NCI-H1694 treated with DMSO at 0.1 percent for 48 hours (cell line): ENCODE measurements at regions not wholly inside any gene's neighbourhood (a gene's known extent, or its start where the extent isn't known, plus 50 kb on each side); places are given as distances from the start of the nearest gene placed in this dataset.
"Not testable (repeated sequence)": the region's sequence is repeated elsewhere in the genome, so short reads cannot be mapped to it uniquely, and the experiment has no call there.

Experiments used
- DNase-seq: peaks from one replicate; lab custom pipeline; 2025; lab: John Stamatoyannopoulos, UW

DNA sequence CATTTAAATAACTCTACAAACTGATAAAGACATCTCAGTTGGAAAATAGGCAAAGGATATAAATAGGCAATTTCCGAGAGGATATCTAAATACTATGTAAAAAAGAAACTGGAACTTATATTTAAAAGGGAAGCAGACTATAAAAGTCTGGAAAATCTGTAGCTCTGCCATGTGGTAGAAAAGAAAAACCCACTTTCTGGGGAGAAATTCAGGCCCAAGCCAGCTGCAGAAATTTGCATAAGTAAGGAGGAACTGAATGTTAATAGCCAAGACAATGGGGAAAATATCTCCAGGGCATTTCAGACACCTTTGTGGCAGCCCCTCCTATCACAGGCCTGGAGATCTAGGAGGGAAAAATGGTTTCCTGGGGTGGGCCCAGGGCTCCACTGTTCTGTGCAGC is 97.8 kb upstream of the ZBED5 start:
- no peak for DNase-seq

DNA sequence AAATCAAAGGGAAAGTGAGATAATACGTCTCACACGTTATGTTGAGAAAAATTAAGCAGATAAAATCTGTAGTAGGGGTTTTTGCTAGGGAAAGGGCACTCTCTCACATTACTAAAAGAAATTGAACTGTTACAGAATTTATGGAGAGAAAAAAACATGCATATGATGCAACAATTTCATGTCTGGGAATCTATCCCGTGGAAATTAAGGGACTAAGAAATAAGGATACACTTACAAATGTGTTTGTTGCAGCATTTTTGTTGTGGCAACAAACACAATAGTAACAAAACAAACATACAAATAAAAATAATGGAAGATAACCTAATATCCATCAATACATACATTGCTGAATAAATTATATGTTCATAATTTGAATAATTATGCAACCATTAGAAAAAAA is 96.3 kb upstream of the ZBED5 start:
- DNase-seq = no peak

- DNase-seq = no peak
These were observed 95.0 kb upstream of the ZBED5 start for GRCh38 chr11:10952872-10953271.

DNA sequence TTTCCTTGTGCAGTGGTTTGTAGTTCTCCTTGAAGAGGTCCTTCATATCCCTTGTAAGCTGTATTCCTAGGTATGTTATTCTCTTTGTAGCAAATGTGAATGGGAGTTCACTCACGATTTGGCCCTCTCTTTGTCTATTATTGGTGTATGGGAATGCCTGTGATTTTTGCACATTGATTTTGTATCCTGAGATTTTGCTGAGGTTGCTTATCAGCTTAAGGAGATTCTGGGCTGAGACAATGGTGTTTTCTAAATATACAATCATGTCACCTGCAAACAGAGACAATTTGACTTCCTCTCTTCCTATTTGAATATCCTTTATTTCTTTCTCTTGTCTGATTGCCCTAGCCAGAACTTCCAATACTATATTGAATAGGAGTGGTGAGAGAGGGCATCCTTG is 90.1 kb upstream of the ZBED5 start:
- not testable (repeated sequence) for DNase-seq

DNA sequence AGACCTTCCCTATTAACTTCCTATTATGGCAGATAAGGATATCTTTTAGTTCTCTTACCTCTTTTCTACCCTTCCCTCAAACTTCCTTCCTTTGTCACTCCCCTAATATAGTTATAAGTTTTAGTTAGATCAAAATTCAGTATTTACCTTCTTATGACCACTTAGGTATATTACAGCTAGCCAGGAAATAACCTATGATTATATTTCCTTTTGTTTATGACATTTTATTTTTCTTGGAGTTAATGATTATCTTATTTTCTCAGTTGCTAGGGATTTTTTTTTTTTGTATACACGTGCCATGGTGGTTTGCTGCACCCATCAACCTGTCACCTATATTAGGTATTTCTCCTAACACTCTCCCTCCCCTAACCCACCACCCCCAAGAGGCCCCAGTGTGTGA is 88.2 kb upstream of the ZBED5 start:
- no peak for DNase-seq

GRCh38 chr11:10945196-10945595 is 87.3 kb upstream of the ZBED5 start:
- no peak for DNase-seq

- no peak for DNase-seq
These were observed 86.1 kb upstream of the ZBED5 start for GRCh38 chr11:10943968-10944367.

DNA sequence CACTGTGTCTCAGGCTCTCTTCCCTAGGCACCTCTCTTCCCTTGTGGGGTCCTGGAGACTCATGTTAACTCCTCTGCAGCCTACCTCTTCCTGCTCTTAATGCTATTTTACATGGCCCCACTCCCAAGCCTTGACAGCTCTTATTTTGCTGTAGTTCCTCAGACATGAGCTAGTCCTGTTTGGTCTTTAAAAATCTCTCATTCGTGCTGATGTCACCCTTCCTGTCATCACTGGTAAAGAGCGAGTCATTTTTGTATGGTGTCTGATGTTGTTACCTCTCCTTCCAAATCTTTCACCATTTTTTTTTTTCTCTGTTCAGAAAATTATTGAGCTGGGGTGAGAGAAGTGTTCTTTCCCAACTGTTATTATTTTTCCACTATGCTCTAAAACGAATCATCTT is 84.8 kb upstream of the ZBED5 start:
- DNase-seq = no peak

GRCh38 chr11:10941871-10942270 is 84.0 kb upstream of the ZBED5 start:
- no peak for DNase-seq

- no peak for DNase-seq
These were observed 83.6 kb upstream of the ZBED5 start for GRCh38 chr11:10941414-10941813.

DNA sequence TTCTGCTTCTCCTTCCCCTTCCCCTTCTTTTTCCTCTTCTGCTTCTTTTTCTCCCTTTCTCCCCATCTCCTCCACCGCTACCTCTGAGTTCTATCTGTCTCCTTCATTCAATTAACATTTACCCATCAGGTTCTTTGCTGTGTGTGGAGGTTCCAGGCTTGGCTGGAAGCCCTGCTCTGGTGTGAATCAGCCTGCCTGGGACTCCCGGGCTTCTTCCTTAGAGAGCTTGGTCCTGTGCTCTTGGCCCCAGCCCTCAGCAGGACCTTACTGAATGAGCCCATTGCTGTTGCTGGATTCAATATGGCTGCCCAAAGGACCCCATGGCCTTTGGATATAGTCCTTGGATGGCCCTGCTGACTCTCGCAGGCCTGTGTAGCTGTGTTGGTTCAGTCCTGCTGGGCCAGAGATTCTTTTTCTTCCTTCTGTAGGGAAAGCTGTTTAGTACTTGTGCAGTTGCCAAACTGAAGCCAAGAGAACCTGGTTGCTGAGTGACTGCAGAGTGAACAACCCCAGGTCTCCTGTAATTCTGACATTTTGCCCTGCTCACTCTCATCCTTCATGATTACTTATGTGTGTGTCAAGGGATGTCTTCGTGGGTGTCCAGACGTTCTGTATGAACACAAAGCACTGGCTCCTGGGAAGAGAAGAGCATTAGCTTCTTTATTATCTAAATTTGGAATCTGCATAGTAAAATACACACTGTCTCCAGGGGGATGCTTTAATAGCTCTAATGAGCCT is 81.0 kb upstream of the ZBED5 start:
- DNase-seq = no peak

- DNase-seq = no peak
These were observed 80.4 kb upstream of the ZBED5 start for GRCh38 chr11:10938231-10938630.

DNA sequence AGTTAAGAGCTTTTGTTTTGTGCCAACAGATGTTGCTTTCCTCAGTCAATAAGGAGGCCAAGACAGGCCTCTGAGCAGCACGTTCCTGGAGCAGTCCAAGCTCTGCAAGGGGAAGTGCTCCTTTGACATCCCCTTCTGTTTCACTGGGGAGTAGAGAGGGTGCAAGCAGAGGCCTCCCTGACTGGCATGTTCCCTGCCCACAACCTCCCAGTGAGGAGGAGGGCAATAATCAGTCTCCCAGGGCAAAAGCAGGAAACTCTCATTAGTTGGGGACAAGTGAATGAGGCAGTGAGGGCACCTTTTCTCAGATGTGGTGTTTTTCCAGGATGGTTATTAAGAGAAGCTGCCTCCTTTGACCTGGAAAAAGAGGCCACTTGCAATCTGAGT is 79.5 kb upstream of the ZBED5 start:
- DNase-seq = no peak

DNA sequence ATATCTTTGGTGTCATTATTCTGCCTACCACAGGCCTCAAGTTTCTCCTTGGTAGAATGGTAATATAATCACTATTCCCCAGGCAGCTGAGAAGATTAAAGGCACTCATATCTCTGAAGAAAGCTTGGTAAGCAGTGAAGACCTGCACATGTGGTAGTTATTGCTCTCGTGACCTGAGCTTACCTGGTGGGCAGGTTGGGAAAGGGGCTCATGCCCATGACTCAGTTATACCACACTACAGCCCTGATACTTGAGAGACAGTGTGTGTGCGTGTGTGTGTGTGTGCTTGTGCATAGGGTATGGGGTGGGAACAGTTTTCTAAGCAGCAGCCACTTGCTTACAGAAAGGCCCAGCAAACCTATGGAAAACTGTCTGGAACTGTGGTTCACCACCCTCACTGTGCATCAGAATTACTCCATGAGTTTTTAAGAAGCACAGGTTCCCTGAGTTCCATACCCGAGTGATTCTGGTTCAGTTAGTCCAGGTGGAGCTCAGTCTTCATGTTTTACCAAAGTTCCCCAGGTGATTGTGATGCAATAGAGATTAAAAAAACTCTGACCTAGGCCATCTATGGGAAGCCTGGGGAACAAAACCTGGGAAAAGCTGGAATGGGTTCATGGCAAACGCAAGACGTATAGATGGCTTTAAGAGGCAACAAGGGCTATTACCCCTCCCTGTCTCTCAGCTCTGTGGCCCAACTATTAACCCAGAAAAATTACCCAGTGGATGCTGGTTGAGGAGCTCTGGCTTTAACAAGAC is 79.0 kb upstream of the ZBED5 start:
- DNase-seq = no peak

GRCh38 chr11:10935015-10935559 is 77.2 kb upstream of the ZBED5 start:
- no peak for DNase-seq

- no peak for DNase-seq
These were observed 76.5 kb upstream of the ZBED5 start for GRCh38 chr11:10934293-10934860.

DNA sequence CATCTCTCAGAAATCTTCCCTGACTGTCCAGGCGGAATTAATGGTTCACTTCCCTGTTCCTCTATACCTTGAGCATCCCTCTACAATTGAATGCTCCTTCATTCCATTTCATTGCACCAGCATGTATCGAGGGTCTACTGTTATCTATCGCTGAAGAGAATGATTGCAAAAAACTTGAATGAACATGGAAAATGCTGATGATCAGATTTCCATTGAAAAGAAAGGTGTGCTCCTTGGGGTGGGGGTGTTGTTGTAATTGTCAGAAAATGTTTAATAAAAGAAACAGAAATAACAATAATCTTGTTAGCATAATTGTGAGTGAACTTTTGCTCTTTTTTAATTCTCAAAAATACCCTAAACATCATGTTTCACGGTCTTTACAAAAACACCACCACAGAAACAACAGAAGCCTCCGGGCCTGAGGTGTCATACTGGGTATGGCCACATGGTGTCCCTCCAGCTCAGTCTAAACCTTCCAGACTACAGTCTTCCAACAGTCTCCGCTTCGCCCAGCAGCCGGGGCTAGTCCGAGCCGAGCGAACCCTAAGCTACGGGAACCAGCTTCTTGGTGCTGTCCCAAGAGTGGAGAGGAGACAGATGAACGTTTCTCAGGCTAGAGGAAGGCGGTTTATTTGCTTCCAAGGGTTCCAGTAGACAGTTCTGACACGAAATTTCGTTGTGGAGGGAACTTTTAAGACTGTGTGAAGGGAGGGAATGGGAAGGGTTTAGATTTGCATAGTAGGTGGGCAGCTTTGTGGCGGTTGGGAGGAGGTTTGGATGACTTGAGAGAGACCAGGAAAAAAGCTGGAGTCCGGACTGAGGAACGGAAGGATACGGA is 75.8 kb upstream of the ZBED5 start:
- peak; percentile 84 for DNase-seq

- no peak for DNase-seq
These were observed 75.1 kb upstream of the ZBED5 start for GRCh38 chr11:10932976-10933375.

GRCh38 chr11:10931761-10932670 is 74.2 kb upstream of the ZBED5 start:
- no peak for DNase-seq

GRCh38 chr11:10930972-10931760 is 73.3 kb upstream of the ZBED5 start:
- peak; percentile 63 for DNase-seq
